ENCODE measurements at regions not wholly inside any gene's neighbourhood (a gene's known extent, or its start where the extent isn't known, plus 50 kb on each side); places are given as distances from the start of the nearest gene placed in this dataset.
"Not testable (repeated sequence)": the region's sequence is repeated elsewhere in the genome, so short reads cannot be mapped to it uniquely, and the experiment has no call there.

DNA sequence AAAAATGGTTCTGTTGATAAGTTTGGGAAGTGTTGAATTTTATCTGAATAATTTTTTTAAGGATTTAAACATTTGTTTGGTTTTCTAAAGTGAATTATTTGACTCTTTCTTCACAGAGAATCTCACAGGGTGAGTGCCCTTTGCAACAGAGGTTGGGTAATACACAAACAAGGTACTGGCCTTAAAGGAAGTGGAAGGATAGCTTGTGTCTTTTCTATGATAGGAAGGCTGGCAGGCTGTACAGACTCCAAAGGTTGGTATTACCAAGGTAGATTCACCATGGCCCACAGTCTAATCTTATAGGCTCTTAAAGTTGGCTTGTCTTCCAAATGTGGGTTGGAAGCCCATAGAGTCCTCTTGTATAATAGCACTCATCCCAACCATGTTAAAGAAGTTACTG is 311.5 kb downstream of the SV2B start:
- no peak overlapping the region for H3K4me3 ChIP-seq (replicated peaks in 1 of 2; ENCODE audit: low read depth in 2 of 2, low read length in 2 of 2)

DNA sequence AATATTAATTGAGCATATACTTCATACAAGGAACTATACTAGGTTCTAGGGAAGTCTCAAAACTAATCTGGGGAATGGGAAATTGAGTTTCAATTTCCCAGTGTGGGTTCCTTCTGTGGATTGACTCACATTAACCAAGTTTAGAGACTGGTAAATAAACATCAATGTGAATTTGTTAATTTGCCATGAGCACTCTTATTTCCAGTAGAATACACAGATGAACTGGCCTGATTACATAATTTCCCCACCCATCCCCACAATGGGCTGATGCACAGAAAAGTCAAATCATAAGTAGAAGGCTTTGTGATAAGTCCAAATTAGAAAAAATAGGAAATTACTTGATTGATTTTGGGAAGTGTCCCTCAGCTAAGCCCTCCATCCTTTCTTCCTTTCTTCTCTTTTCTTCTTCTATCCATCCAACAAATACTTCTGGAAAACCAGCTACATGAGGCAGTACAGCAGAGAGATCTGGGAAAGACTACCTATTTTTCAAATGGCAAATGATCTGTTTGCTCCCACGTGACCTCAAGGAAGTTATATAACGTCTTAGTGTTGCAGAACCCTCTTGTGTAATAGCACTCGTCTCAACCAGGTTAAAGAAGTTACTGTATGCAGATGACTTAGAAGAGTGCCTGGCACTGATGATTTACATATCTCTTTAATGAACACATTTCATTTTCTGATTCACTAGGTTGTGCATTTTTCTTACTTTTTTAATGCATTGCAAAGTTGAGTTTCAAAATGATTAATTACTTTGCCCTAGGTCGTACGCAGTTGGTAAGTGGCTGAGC is 312.3 kb downstream of the SV2B start:
- H3K4me3 ChIP-seq (replicated peaks in 1 of 2; ENCODE audit: low read depth in 2 of 2, low read length in 2 of 2) = no peak overlapping the region
- TF ChIP-seq, protein P1, sequence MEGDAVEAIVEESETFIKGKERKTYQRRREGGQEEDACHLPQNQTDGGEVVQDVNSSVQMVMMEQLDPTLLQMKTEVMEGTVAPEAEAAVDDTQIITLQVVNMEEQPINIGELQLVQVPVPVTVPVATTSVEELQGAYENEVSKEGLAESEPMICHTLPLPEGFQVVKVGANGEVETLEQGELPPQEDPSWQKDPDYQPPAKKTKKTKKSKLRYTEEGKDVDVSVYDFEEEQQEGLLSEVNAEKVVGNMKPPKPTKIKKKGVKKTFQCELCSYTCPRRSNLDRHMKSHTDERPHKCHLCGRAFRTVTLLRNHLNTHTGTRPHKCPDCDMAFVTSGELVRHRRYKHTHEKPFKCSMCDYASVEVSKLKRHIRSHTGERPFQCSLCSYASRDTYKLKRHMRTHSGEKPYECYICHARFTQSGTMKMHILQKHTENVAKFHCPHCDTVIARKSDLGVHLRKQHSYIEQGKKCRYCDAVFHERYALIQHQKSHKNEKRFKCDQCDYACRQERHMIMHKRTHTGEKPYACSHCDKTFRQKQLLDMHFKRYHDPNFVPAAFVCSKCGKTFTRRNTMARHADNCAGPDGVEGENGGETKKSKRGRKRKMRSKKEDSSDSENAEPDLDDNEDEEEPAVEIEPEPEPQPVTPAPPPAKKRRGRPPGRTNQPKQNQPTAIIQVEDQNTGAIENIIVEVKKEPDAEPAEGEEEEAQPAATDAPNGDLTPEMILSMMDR (IDR thresholded peaks at IDR 0.05; ENCODE audit: low read depth, low read length) = no peak
- DNase-seq (ENCODE audit: low read depth in 2 of 2) = no peak

More for the DNA sequence above, 311.5 kb downstream of the SV2B start:
- no peak for DNase-seq (ENCODE audit: low read depth in 2 of 2)
- TF ChIP-seq, protein P1 (IDR thresholded peaks at IDR 0.05; ENCODE audit: low read depth, low read length) = no peak

DNA sequence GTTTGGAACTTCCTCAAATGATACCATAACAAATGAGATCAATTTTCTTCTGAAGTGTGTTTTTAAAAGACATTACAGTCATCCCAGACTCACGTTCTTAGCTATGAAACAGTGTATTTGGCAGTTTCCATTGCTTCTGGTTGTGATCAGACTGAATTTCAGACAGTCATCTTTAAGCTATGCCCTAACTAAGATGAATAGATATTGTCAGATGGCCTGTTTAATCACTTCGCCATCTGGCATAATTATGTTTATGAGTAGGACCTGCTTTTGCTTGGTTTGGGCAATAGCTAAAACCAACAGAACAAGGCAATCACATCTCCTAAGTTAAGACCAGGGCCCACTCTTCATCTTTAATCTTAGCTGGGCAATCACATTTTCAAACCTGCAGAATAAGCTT is 313.1 kb downstream of the SV2B start:
- H3K4me3 ChIP-seq (replicated peaks in 1 of 2; ENCODE audit: low read depth in 2 of 2, low read length in 2 of 2) = no peak overlapping the region
- DNase-seq (ENCODE audit: low read depth in 2 of 2) = no peak
- TF ChIP-seq, protein P1 (IDR thresholded peaks at IDR 0.05; ENCODE audit: low read depth, low read length) = no peak

DNA sequence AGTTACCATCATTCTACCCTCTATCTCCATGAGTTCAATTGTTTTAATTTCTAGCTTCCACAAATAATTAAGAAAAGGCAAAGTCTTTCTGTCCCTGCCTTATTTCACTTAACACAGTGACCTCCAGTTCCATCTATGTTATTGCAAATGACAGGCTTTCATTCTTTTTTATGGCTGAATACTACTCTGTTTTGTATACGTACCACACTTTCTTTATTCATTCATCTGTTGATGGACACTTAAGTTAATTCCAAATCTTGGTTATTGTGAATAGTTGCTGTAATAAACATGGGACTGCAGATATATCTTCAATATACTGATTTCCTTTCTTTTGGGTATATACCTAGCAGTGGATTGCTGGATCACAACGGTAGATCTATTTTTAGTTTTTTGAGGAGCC is 314.1 kb downstream of the SV2B start:
- no peak overlapping the region for H3K4me3 ChIP-seq (replicated peaks in 1 of 2; ENCODE audit: low read depth in 2 of 2, low read length in 2 of 2)
- DNase-seq (ENCODE audit: low read depth in 2 of 2) = no peak
- TF ChIP-seq, protein P1 (IDR thresholded peaks at IDR 0.05; ENCODE audit: low read depth, low read length) = no peak

DNA sequence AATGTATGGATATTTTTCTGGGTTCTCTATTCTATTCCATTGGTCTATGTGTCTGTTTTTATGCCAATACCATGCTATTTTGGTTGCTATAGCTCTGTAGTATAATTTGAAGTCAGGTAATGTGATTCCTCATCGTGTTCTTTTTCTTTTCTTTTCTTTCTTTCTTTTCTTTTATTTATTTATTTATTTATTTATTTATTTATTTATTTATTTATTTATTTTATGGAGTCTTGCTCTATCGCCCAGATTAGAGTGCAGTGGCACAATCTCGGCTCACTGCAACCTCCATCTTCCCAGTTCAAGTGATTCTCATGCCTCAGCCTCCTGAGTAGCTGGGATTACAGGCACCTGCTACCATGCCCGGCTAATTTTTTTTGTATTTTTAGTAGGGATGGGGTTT is 315.2 kb downstream of the SV2B start:
- not testable (repeated sequence) for DNase-seq (ENCODE audit: low read depth in 2 of 2); H3K4me3 ChIP-seq (replicated peaks in 1 of 2; ENCODE audit: low read depth in 2 of 2, low read length in 2 of 2)

DNA sequence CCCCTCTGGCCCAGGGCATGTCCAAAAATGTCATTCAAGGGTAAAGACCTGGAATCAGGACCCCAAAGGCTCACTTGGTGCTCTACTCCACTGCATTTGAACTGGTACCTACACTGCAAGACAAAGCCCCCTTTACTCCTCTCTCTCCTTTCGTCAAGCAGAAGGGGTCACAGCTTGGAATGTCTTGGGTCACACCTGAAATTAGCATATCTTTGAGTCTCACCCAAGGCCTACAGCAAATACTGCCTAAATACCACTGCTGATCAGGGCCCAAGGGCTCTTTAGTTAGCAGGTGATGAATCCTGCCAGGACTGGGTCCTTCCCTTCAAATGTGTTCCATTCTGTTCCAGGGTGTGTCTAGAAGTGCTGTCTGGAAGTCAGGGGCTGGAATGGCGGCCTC is 320.6 kb downstream of the SV2B start:
- no peak overlapping the region for H3K4me3 ChIP-seq (replicated peaks in 1 of 2; ENCODE audit: low read depth in 2 of 2, low read length in 2 of 2)
- DNase-seq (ENCODE audit: low read depth in 2 of 2) = no peak
- TF ChIP-seq, protein P1 (IDR thresholded peaks at IDR 0.05; ENCODE audit: low read depth, low read length) = no peak

DNA sequence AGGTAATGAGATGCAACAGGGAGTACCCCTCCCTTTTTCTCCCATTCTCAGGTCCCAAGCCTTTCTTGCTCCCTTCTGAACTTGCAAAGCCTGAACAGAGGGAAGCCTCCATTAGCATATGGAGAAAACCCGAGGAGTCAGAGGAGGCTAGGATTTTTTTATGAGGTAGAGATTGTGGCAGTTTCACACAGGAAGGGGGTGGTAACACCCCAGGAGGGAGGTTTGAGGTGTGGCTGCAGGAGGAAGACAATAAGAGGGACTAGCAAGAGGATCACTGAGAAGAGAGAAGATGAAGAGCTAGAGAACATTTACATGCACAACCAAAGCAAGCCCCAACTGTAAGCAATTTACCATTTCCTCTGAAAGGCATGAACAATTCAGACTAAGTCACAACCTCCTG is 322.7 kb downstream of the SV2B start:
- no peak overlapping the region for H3K4me3 ChIP-seq (replicated peaks in 1 of 2; ENCODE audit: low read depth in 2 of 2, low read length in 2 of 2)
- no peak for DNase-seq (ENCODE audit: low read depth in 2 of 2)
- TF ChIP-seq, protein P1 (IDR thresholded peaks at IDR 0.05; ENCODE audit: low read depth, low read length) = no peak
